MCF 10A (cell line): ENCODE measurements at regions not wholly inside any gene's neighbourhood (a gene's known extent, or its start where the extent isn't known, plus 50 kb on each side); places are given as distances from the start of the nearest gene placed in this dataset.

Experiments used
- BruUV-seq: library from RNA; stranded (reverse); fragments of 400-500 nt; replicated peaks from 2 replicates; lab custom pipeline; 2021; lab: Mats Ljungman, UMichigan
- CTCF ChIA-PET: fragments of 300-600 bp; sonication (Branson Sonifier 250); formaldehyde crosslinking; extraction: SDS; loops from one replicate; lab custom pipeline; 2021; ENCODE audit warnings: antibody characterized with exemption, inconsistent platforms; lab: Yijun Ruan, JAX
- POLR2A ChIA-PET: fragments of 300-600, 350-650 bp; sonication (Branson Sonifier 250); formaldehyde crosslinking; extraction: SDS; loops from one replicate; lab custom pipeline; 2020; ENCODE audit warnings: antibody characterized with exemption, inconsistent platforms; lab: Yijun Ruan, JAX
- DNase-seq: peaks from one replicate; pipeline ENCODE4 v3.0.0-alpha.2; 2018; ENCODE audit not compliant: unreplicated experiment
- H3K27ac Mint-ChIP-seq: one replicate; pipeline ENCODE4 v1.8.0; 2022; ENCODE audit warnings: mild to moderate bottlenecking, low read depth, mixed read lengths; ENCODE audit not compliant: unreplicated experiment
- H3K27me3 Mint-ChIP-seq: one replicate; pipeline ENCODE4 v1.8.0; 2022; ENCODE audit warnings: mixed read lengths; ENCODE audit not compliant: insufficient read depth, unreplicated experiment
- H3K36me3 Mint-ChIP-seq: one replicate; pipeline ENCODE4 v1.8.0; 2022; ENCODE audit warnings: mild to moderate bottlenecking, moderate library complexity, mixed read lengths; ENCODE audit not compliant: insufficient read depth, unreplicated experiment
- H3K4me1 Mint-ChIP-seq: one replicate; pipeline ENCODE4 v1.8.0; 2022; ENCODE audit warnings: mixed read lengths; ENCODE audit not compliant: insufficient read depth, unreplicated experiment
- H3K4me3 Mint-ChIP-seq: one replicate; pipeline ENCODE4 v1.8.0; 2022; ENCODE audit warnings: mild to moderate bottlenecking, moderate library complexity, mixed read lengths; ENCODE audit not compliant: unreplicated experiment
- H3K9me3 Mint-ChIP-seq: one replicate; pipeline ENCODE4 v1.8.0; 2022; ENCODE audit warnings: mixed read lengths; ENCODE audit not compliant: unreplicated experiment
- intact Hi-C: fragments of 100-400 bp; cut with micrococcal nuclease; formaldehyde crosslinking; loops from 2 replicates; pipeline ENCODE4 v1.14.1; 2022
- TF ChIP-seq, protein P1 (sequence below): fragments of 200-600 bp; IDR thresholded peaks from one replicate; pipeline ENCODE4 v1.8.0; 2022; ENCODE audit warnings: antibody characterized with exemption, mild to moderate bottlenecking; ENCODE audit not compliant: unreplicated experiment

GRCh38 chr13:86882835-86883234, 788.3 kb upstream of the SLITRK5 start:
- H3K4me1 Mint-ChIP-seq, result no peaks in the 10 kb centered on the region
- no peaks in the 10 kb centered on the region for H3K36me3 Mint-ChIP-seq
- BruUV-seq, result no TSS peak
- H3K9me3 Mint-ChIP-seq, result no peaks in the 10 kb centered on the region
- POLR2A ChIA-PET, result no interaction called here
- CTCF ChIA-PET, result interaction anchor here (0.9 kb wide), 1 partner anchor 13 kb away, joined by 3 read pairs; no protein-coding TSS in a partner anchor
- H3K27me3 Mint-ChIP-seq, result no peaks in the 10 kb centered on the region
- TF ChIP-seq, protein P1, sequence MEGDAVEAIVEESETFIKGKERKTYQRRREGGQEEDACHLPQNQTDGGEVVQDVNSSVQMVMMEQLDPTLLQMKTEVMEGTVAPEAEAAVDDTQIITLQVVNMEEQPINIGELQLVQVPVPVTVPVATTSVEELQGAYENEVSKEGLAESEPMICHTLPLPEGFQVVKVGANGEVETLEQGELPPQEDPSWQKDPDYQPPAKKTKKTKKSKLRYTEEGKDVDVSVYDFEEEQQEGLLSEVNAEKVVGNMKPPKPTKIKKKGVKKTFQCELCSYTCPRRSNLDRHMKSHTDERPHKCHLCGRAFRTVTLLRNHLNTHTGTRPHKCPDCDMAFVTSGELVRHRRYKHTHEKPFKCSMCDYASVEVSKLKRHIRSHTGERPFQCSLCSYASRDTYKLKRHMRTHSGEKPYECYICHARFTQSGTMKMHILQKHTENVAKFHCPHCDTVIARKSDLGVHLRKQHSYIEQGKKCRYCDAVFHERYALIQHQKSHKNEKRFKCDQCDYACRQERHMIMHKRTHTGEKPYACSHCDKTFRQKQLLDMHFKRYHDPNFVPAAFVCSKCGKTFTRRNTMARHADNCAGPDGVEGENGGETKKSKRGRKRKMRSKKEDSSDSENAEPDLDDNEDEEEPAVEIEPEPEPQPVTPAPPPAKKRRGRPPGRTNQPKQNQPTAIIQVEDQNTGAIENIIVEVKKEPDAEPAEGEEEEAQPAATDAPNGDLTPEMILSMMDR, result no peak
- H3K27ac Mint-ChIP-seq, result no peak overlapping the region
- no peak for DNase-seq
- intact Hi-C loops, result no loop called here
- H3K4me3 Mint-ChIP-seq, result no peak overlapping the region

- Mint-ChIP-seq H3K9me3 (no peaks in the 10 kb centered on the region), H3K4me3 (no peak overlapping the region), H3K36me3 (no peaks in the 10 kb centered on the region), H3K27me3 (no peaks in the 10 kb centered on the region), H3K4me1 (no peaks in the 10 kb centered on the region), H3K27ac (no peak overlapping the region)
- BruUV-seq, result no TSS peak
- no peak for DNase-seq
- POLR2A ChIA-PET, result no interaction called here
- TF ChIP-seq, protein P1, result no peak
- intact Hi-C loops, result no loop called here
- CTCF ChIA-PET, result interaction anchor here (0.6 kb wide), 1 partner anchor 57 kb away, joined by 3 read pairs; no protein-coding TSS in a partner anchor
Measured at GRCh38 chr13:86892330-86892729, 778.8 kb upstream of the SLITRK5 start.

GRCh38 chr13:86900906-86901305, 770.3 kb upstream of the SLITRK5 start:
- H3K36me3 Mint-ChIP-seq, result no peaks in the 10 kb centered on the region
- H3K27ac Mint-ChIP-seq, result no peak overlapping the region
- no peak overlapping the region for H3K4me3 Mint-ChIP-seq
- DNase-seq, result no peak
- intact Hi-C loops, result no loop called here
- TF ChIP-seq, protein P1, result no peak
- ChIA-PET CTCF (interaction anchor here (0.5 to 0.6 kb wide), 2 partner anchors 749 to 876 kb away, joined by 3 to 4 read pairs; no protein-coding TSS in a partner anchor), POLR2A (no interaction called here)
- no peaks in the 10 kb centered on the region for H3K9me3 Mint-ChIP-seq
- BruUV-seq, result no TSS peak
- no peaks in the 10 kb centered on the region for H3K27me3 Mint-ChIP-seq
- no peaks in the 10 kb centered on the region for H3K4me1 Mint-ChIP-seq

- no TSS peak for BruUV-seq
- H3K4me1 Mint-ChIP-seq, result peaks cover 5% of the 10 kb centered on the region
- intact Hi-C loops, result no loop called here
- ChIA-PET CTCF (interaction anchor here (0.7 kb wide), 2 partner anchors 11 to 1301 kb away, joined by 3 read pairs; no protein-coding TSS in a partner anchor), POLR2A (no interaction called here)
- no peak overlapping the region for H3K4me3 Mint-ChIP-seq
- no peak for DNase-seq
- TF ChIP-seq, protein P1, result no peak
- no peaks in the 10 kb centered on the region for H3K36me3 Mint-ChIP-seq
- no peaks in the 10 kb centered on the region for H3K9me3 Mint-ChIP-seq
- H3K27ac Mint-ChIP-seq, result no peak overlapping the region
- no peaks in the 10 kb centered on the region for H3K27me3 Mint-ChIP-seq
Measured at GRCh38 chr13:86906127-86906874, 764.9 kb upstream of the SLITRK5 start.
